ENCODE measurements at regions not wholly inside any gene's neighbourhood (a gene's known extent, or its start where the extent isn't known, plus 50 kb on each side); places are given as distances from the start of the nearest gene placed in this dataset.

DNA sequence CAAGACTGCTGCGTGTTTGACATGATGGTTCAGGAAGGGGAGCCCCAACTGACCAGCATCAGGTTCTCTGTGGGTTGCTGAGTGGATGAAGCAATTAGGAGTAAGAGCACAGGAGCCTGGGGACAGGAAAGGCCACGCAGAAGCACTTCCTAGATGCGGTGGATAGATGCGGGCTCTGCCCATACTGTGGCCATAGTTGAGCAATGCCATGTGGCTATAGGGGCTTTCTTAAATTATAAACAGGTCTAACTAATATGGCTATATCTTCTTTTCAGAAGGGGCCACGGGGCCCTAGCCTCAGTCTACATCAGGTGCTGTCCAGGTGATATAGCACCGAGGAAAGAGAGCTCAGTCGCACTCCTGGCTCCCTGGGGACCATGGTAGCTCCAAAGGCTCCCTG lies 198.6 kb downstream of the GADD45G start:
- no peaks in the 10 kb centered on the region for H3K27me3 ChIP-seq (ENCODE audit: low read length)
- H3K9me2 ChIP-seq (replicated peaks; ENCODE audit: insufficient read depth, low read length) = no peaks in the 10 kb centered on the region
- H3K4me2 ChIP-seq (ENCODE audit: low read depth, low read length, poor library complexity, severe bottlenecking) = no peak overlapping the region
- no peaks in the 10 kb centered on the region for H3K36me3 ChIP-seq (ENCODE audit: low read length)
- no peaks in the 10 kb centered on the region for H3K79me2 ChIP-seq (ENCODE audit: insufficient read depth, low read length)
- H3K4me3 ChIP-seq (ENCODE audit: insufficient read depth, low read length, poor library complexity, severe bottlenecking) = no peak overlapping the region
- H2AFZ ChIP-seq (ENCODE audit: low read depth, low read length, severe bottlenecking) = no peak overlapping the region
- no peak overlapping the region for H3K27ac ChIP-seq (ENCODE audit: low read depth, low read length)
- no peaks in the 10 kb centered on the region for H3F3A ChIP-seq (ENCODE audit: insufficient read depth)
- no peaks in the 10 kb centered on the region for H3K9me3 ChIP-seq (ENCODE audit: insufficient read depth, low read length)
- H3K9ac ChIP-seq (ENCODE audit: low read length) = no peak overlapping the region
- no peak for TF ChIP-seq EZH2phosphoT487 (conservative IDR thresholded peaks at IDR 0.05; ENCODE audit: low read length)
- TF ChIP-seq, protein P1, sequence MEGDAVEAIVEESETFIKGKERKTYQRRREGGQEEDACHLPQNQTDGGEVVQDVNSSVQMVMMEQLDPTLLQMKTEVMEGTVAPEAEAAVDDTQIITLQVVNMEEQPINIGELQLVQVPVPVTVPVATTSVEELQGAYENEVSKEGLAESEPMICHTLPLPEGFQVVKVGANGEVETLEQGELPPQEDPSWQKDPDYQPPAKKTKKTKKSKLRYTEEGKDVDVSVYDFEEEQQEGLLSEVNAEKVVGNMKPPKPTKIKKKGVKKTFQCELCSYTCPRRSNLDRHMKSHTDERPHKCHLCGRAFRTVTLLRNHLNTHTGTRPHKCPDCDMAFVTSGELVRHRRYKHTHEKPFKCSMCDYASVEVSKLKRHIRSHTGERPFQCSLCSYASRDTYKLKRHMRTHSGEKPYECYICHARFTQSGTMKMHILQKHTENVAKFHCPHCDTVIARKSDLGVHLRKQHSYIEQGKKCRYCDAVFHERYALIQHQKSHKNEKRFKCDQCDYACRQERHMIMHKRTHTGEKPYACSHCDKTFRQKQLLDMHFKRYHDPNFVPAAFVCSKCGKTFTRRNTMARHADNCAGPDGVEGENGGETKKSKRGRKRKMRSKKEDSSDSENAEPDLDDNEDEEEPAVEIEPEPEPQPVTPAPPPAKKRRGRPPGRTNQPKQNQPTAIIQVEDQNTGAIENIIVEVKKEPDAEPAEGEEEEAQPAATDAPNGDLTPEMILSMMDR (IDR thresholded peaks at IDR 0.05; ENCODE audit: insufficient read depth, low read length, poor library complexity, severe bottlenecking) = no peak
- H4K20me1 ChIP-seq (ENCODE audit: low read depth, low read length) = no peaks in the 10 kb centered on the region

DNA sequence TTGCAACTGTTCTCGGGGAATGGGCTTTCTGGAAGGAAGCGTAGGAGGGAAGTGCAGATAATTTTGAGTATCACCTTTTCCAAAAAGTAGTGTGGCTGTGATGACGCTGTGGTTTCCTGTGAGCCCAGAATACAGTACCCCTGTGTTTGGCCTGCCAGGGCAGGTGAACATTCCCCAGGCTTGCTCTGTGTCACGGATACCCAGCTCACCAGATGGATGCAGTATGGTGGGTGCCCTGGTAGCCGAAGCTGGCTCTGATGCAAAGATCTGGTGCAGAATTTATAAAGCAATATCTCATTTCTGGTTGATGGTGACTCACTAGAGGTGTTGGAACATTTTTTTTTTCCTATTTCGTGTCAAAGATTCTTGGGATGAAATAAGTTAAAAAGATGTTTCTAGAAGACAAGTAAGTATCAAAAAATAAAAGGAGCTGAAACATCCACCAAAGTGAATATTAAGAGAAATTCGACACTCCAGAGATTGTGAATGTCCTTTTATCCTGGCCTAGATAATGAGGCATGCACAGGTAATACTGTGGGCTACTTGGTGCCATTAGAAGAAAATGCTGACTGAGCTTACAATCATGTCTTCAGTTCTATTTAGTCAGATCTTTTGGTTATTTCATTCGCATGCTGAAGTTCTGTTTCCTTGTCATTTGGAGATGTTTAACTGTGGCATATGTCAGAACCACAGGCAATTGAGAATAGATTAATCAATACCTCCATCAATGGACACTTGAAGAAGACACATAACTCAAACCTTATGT lies 200.1 kb downstream of the GADD45G start:
- Histone ChIP-seq H3K36me3 (ENCODE audit: low read length) (no peaks in the 10 kb centered on the region), H2AFZ (ENCODE audit: low read depth, low read length, severe bottlenecking) (no peak overlapping the region), H4K20me1 (ENCODE audit: low read depth, low read length) (no peaks in the 10 kb centered on the region), H3K27ac (ENCODE audit: low read depth, low read length) (no peak overlapping the region), H3F3A (ENCODE audit: insufficient read depth) (no peaks in the 10 kb centered on the region), H3K9me3 (ENCODE audit: insufficient read depth, low read length) (no peaks in the 10 kb centered on the region), H3K27me3 (ENCODE audit: low read length) (no peaks in the 10 kb centered on the region), H3K4me3 (ENCODE audit: insufficient read depth, low read length, poor library complexity, severe bottlenecking) (no peak overlapping the region), H3K9ac (ENCODE audit: low read length) (no peak overlapping the region), H3K9me2 (replicated peaks; ENCODE audit: insufficient read depth, low read length) (no peaks in the 10 kb centered on the region), H3K4me2 (ENCODE audit: low read depth, low read length, poor library complexity, severe bottlenecking) (no peak overlapping the region), H3K79me2 (ENCODE audit: insufficient read depth, low read length) (no peaks in the 10 kb centered on the region)
- TF ChIP-seq EZH2phosphoT487 (conservative IDR thresholded peaks at IDR 0.05; ENCODE audit: low read length) = no peak
- TF ChIP-seq, protein P1 (IDR thresholded peaks at IDR 0.05; ENCODE audit: insufficient read depth, low read length, poor library complexity, severe bottlenecking) = no peak

DNA sequence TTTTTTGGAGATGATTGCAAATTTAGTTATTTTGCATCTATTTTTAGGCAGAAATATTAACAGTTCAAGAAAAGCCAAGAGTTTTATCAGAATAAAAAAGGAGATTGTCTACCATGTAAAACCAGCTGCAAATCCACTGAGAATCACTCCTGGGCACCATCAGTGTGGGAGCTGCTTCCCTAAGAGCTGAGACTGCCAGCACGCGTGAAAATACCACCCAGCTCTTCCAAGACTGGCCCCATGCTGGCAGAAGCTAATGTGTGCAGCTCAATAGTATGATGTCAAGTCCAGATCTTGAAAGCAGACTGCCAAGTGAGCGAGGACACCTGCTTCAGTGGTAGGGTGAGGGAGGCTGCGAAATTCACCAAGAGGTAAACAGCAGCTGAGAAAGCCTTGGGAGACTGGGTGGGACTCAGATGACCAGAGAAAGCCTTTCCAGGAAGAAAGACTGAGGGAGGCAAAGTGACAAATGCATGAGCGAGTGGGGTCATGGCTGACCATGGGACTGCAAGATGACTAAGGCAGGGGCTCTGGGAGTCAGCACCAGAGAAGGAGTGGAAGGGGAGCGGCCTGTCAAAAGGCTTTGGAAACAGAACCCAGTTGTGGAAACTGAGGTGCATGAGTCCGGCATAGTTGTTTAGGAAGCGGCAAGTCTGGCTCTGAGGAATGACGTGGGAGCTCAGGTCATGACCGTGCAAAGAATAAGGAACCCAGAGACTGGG lies 200.9 kb downstream of the GADD45G start:
- H3K36me3 ChIP-seq (ENCODE audit: low read length) = no peaks in the 10 kb centered on the region
- no peak overlapping the region for H3K27ac ChIP-seq (ENCODE audit: low read depth, low read length)
- TF ChIP-seq, protein P1 (IDR thresholded peaks at IDR 0.05; ENCODE audit: insufficient read depth, low read length, poor library complexity, severe bottlenecking) = no peak
- no peak for TF ChIP-seq EZH2phosphoT487 (conservative IDR thresholded peaks at IDR 0.05; ENCODE audit: low read length)
- no peaks in the 10 kb centered on the region for H3K79me2 ChIP-seq (ENCODE audit: insufficient read depth, low read length)
- H3K4me3 ChIP-seq (ENCODE audit: insufficient read depth, low read length, poor library complexity, severe bottlenecking) = no peak overlapping the region
- no peak overlapping the region for H3K4me2 ChIP-seq (ENCODE audit: low read depth, low read length, poor library complexity, severe bottlenecking)
- no peaks in the 10 kb centered on the region for H3K27me3 ChIP-seq (ENCODE audit: low read length)
- H3F3A ChIP-seq (ENCODE audit: insufficient read depth) = no peaks in the 10 kb centered on the region
- no peaks in the 10 kb centered on the region for H3K9me2 ChIP-seq (replicated peaks; ENCODE audit: insufficient read depth, low read length)
- H3K9ac ChIP-seq (ENCODE audit: low read length) = no peak overlapping the region
- H2AFZ ChIP-seq (ENCODE audit: low read depth, low read length, severe bottlenecking) = no peak overlapping the region
- H3K9me3 ChIP-seq (ENCODE audit: insufficient read depth, low read length) = no peaks in the 10 kb centered on the region
- H4K20me1 ChIP-seq (ENCODE audit: low read depth, low read length) = no peaks in the 10 kb centered on the region

All from SU-DHL-6 (cell line).